PC-3 (cell line): ENCODE measurements at regions not wholly inside any gene's neighbourhood (a gene's known extent, or its start where the extent isn't known, plus 50 kb on each side); places are given as distances from the start of the nearest gene placed in this dataset.
A peak's percentile ranks its signal among the peaks of the same experiment; 100 is the strongest.

ENCODE experiments used
- EZH2 ChIP-seq: fragments of 300-600 bp; sonication (generic); IDR thresholded peaks from one replicate; pipeline ENCODE4 v1.6.1; 2017; ENCODE audit warnings: antibody characterized with exemption, mild to moderate bottlenecking, low read length; ENCODE audit not compliant: unreplicated experiment
- EZH2phosphoT487 ChIP-seq: fragments of 300-600 bp; sonication (generic); IDR thresholded peaks from 2 replicates; pipeline ENCODE4 v1.6.1; 2018; ENCODE audit warnings: mild to moderate bottlenecking, antibody characterized with exemption, low read length, borderline replicate concordance
- TF ChIP-seq, protein P1 (sequence below): fragments of 300-600 bp; sonication (generic); conservative IDR thresholded peaks from 2 replicates; pipeline ENCODE4 v1.5.1; 2017; ENCODE audit warnings: antibody characterized with exemption, low read depth, mild to moderate bottlenecking, low read length

DNA sequence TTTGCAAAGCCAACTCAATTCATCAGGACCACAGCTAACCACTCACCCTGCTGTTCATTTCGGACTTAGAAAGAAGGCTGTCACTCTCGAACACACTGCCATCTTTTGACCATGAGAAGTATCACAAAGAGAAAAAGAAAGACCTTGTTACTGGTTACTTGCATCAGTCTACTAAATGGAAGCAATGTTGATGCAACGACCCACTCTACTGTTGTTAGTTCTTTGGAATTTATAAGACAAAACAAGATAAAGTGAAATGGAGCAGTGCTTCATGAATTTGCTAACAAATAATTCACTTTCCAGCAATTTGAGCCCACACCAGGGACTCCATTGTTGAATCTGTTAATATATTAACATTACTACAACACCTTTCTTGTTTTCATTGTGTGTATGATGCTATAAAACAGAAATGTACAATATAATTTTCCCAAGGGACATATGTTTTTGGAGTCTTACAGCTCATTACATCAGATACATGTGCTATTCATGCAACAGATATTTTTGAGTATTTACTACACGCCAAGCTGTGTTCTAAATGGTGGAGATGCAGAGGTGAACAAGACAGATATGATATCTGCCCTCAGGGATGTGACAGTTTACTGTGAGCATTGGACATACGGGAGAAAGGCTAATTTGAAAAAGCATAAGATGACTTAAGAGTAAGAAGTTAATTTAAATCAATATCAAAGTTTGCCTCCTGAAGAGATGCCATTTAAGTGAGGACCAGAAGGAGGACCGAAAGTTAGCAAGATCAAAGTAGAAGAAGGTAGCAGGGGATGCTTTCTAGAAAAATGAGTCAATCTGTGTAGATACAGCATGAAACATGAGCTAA, 87.2 kb downstream of the AREG start:
- TF ChIP-seq, protein P1, sequence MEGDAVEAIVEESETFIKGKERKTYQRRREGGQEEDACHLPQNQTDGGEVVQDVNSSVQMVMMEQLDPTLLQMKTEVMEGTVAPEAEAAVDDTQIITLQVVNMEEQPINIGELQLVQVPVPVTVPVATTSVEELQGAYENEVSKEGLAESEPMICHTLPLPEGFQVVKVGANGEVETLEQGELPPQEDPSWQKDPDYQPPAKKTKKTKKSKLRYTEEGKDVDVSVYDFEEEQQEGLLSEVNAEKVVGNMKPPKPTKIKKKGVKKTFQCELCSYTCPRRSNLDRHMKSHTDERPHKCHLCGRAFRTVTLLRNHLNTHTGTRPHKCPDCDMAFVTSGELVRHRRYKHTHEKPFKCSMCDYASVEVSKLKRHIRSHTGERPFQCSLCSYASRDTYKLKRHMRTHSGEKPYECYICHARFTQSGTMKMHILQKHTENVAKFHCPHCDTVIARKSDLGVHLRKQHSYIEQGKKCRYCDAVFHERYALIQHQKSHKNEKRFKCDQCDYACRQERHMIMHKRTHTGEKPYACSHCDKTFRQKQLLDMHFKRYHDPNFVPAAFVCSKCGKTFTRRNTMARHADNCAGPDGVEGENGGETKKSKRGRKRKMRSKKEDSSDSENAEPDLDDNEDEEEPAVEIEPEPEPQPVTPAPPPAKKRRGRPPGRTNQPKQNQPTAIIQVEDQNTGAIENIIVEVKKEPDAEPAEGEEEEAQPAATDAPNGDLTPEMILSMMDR = peak; percentile 85
- TF ChIP-seq EZH2 = no peak
- no peak for TF ChIP-seq EZH2phosphoT487
